Left lung (tissue), 4 donors: ENCODE measurements at regions not wholly inside any gene's neighbourhood (a gene's known extent, or its start where the extent isn't known, plus 50 kb on each side); places are given as distances from the start of the nearest gene placed in this dataset.
A peak's percentile ranks its signal among the peaks of the same experiment; 100 is the strongest.
"Not testable (repeated sequence)": the region's sequence is repeated elsewhere in the genome, so short reads cannot be mapped to it uniquely, and the experiment has no call there.

Experiments used
- ATAC-seq: fragments of 200-7000 bp; cut with Tn5 transposase; one replicate; pipeline ENCODE4 v1.9.1; 2020; ENCODE audit warnings: moderate library complexity
- DNase-seq, 4 donors: peaks; one replicate each; pipeline ENCODE4 v3.0.0-alpha.2; 2013 to 2020
- H3K27ac ChIP-seq, 2 donors: fragments of 200-600 bp; sonication (generic) in 1 of 2; one replicate each; pipeline versions ENCODE4 v1.5.0 to v1.8.0; 2020 to 2021
- H3K27me3 ChIP-seq, 2 donors: fragments of 200-600 bp; sonication (generic) in 1 of 2; one replicate each; pipeline versions ENCODE4 v1.5.0 to v1.8.0; 2020 to 2021
- H3K36me3 ChIP-seq, 2 donors: fragments of 200-600 bp; sonication (generic) in 1 of 2; one replicate each; pipeline versions ENCODE4 v1.5.0 to v1.8.0; 2020 to 2021
- H3K4me1 ChIP-seq, 2 donors: fragments of 200-600 bp; one replicate each; pipeline ENCODE4 v1.8.0; 2021
- H3K4me3 ChIP-seq, 2 donors: fragments of 200-600 bp; sonication (generic) in 1 of 2; one replicate each; pipeline versions ENCODE4 v1.5.0 to v1.8.0; 2020 to 2021; ENCODE audit warnings: mild to moderate bottlenecking in 1 of 2
- H3K9me3 ChIP-seq, 2 donors: fragments of 200-600 bp; sonication (generic) in 1 of 2; one replicate each; pipeline versions ENCODE4 v1.5.0 to v1.8.0; 2020 to 2021
- intact Hi-C, 2 donors: fragments of 100-400 bp; cut with DNase I; formaldehyde crosslinking; loops; one replicate each; pipeline versions ENCODE4 v1.11.2 to v1.14.2; 2022
- TF ChIP-seq, protein P1 (sequence below), 2 donors: fragments of 200-600 bp; sonication (generic) in 1 of 2; IDR thresholded peaks; one replicate each; pipeline versions ENCODE4 v1.5.0 to v1.8.0; 2021; ENCODE audit warnings: antibody characterized with exemption in 2 of 2
- donor health status: DM: no; HTN: yes; CAD: no.
- donor health status: DM: no; HTN: no; CAD: no.

GRCh38 chr13:21296991-21297390, 120.5 kb downstream of the MRPL57 start:
- not testable (repeated sequence) for H3K9me3 ChIP-seq, H3K36me3 ChIP-seq, H3K4me3 ChIP-seq, H3K27ac ChIP-seq, H3K27me3 ChIP-seq
- DNase-seq (peak in 3 of 4 donors; percentile 6 to 67 (median 60)), ATAC-seq (peak; percentile 67)
- TF ChIP-seq, protein P1, sequence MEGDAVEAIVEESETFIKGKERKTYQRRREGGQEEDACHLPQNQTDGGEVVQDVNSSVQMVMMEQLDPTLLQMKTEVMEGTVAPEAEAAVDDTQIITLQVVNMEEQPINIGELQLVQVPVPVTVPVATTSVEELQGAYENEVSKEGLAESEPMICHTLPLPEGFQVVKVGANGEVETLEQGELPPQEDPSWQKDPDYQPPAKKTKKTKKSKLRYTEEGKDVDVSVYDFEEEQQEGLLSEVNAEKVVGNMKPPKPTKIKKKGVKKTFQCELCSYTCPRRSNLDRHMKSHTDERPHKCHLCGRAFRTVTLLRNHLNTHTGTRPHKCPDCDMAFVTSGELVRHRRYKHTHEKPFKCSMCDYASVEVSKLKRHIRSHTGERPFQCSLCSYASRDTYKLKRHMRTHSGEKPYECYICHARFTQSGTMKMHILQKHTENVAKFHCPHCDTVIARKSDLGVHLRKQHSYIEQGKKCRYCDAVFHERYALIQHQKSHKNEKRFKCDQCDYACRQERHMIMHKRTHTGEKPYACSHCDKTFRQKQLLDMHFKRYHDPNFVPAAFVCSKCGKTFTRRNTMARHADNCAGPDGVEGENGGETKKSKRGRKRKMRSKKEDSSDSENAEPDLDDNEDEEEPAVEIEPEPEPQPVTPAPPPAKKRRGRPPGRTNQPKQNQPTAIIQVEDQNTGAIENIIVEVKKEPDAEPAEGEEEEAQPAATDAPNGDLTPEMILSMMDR (IDR thresholded peaks at IDR 0.05) = peak in 1 of 2 donors; percentile 19
- intact Hi-C loops = loop anchor here in 1 of 2 donors (5.0 kb wide), 1 partner anchor 180 kb away; no protein-coding TSS in a partner anchor
- H3K4me1 ChIP-seq = peaks cover 12 to 23% of the 10 kb centered on the region in 2 donors

- H3K27me3 ChIP-seq = no peaks in the 10 kb centered on the region
- H3K36me3 ChIP-seq = no peaks in the 10 kb centered on the region
- H3K27ac ChIP-seq = peak overlapping the region; percentile 54 to 75
- intact Hi-C loops = loop anchor here in 1 of 2 donors (5.0 kb wide), 1 partner anchor 180 kb away; no protein-coding TSS in a partner anchor
- ATAC-seq (no peak), DNase-seq (peak in 1 of 4 donors; percentile 5)
- peak overlapping the region; percentile 85 to 100 for H3K4me3 ChIP-seq
- TF ChIP-seq, protein P1 (IDR thresholded peaks at IDR 0.05) = no peak
- H3K9me3 ChIP-seq = no peaks in the 10 kb centered on the region
- peaks cover 12 to 23% of the 10 kb centered on the region in 2 donors for H3K4me1 ChIP-seq
Measured at GRCh38 chr13:21297447-21297846, 121.0 kb downstream of the MRPL57 start.

GRCh38 chr13:21297914-21298831, 121.7 kb downstream of the MRPL57 start:
- TF ChIP-seq, protein P1 (IDR thresholded peaks at IDR 0.05) = peak; percentile 87
- H3K4me1 ChIP-seq = peaks cover 12 to 23% of the 10 kb centered on the region in 2 donors
- H3K27me3 ChIP-seq = no peaks in the 10 kb centered on the region
- H3K27ac ChIP-seq = peak overlapping the region; percentile 54 to 75
- H3K9me3 ChIP-seq = no peaks in the 10 kb centered on the region
- H3K4me3 ChIP-seq = peak overlapping the region; percentile 85 to 100
- ATAC-seq (peak; percentile 99), DNase-seq (peak; percentile 88 to 96 (median 92))
- peaks cover 0 to 3% of the 10 kb centered on the region in 2 donors for H3K36me3 ChIP-seq
- intact Hi-C loops = loop anchor here in 1 of 2 donors (5.0 kb wide), 1 partner anchor 179 kb away; no protein-coding TSS in a partner anchor

DNA sequence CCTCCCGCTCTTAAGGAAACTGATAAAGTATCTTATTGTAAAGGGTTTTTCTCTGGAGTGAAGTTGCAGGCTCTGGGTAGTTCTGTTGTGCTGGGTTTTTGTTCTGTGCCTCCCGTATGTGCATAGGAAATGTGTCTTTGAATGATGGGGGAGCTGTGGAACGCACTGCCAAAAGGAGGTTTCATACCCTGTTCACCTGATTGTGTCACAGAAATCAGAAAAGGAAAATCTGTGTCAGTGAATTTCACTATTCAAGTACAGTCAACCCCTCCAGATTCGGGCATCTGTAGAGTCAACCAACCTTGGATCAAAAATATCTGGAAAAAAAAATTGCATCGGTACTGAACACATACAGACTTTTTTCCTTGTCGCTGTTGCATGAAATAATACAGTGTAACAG, 127.8 kb downstream of the MRPL57 start:
- TF ChIP-seq, protein P1 (IDR thresholded peaks at IDR 0.05) = no peak
- no peak overlapping the region for H3K27ac ChIP-seq
- H3K9me3 ChIP-seq = no peaks in the 10 kb centered on the region
- no peak for DNase-seq
- H3K4me1 ChIP-seq = peaks cover 2 to 5% of the 10 kb centered on the region in 2 donors
- H3K36me3 ChIP-seq = peaks cover 0 to 8% of the 10 kb centered on the region in 2 donors
- intact Hi-C loops = no loop called here
- H3K4me3 ChIP-seq = no peak overlapping the region
- ATAC-seq = no peak
- no peaks in the 10 kb centered on the region for H3K27me3 ChIP-seq

GRCh38 chr13:21306300-21307073, 130.0 kb downstream of the MRPL57 start:
- peak in 2 of 4 donors; percentile 18 to 44 for DNase-seq
- H3K4me1 ChIP-seq, H3K9me3 ChIP-seq, H3K27me3 ChIP-seq, ATAC-seq, H3K27ac ChIP-seq, H3K36me3 ChIP-seq, intact Hi-C loops, H3K4me3 ChIP-seq: not testable (repeated sequence)

DNA sequence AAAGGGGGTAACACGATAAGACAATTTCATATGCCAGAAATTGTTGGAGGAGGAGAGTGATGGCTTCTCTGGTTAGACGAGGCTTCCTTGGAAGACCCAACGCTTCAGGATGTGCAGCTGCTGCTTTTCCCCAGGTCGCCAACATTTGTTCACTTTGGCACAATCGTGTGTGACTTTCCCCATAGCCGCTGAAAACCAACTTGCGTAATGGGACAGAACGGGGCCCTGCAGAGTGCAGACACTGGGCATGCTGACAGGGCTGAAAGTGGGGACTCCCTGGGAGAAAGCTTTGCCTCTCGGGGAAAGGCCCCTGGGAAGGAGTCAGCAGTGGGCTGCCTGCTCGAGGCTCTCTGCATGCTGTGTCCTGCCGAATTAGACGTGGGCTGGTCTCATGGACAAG, 130.7 kb downstream of the MRPL57 start:
- H3K4me3 ChIP-seq, H3K4me1 ChIP-seq, intact Hi-C loops, H3K27me3 ChIP-seq, H3K9me3 ChIP-seq, ATAC-seq, H3K27ac ChIP-seq, H3K36me3 ChIP-seq: not testable (repeated sequence)
- DNase-seq = peak in 2 of 4 donors; percentile 26 to 52
